SU-DHL-6 (cell line): ENCODE measurements at regions not wholly inside any gene's neighbourhood (a gene's known extent, or its start where the extent isn't known, plus 50 kb on each side); places are given as distances from the start of the nearest gene placed in this dataset.

ENCODE experiments used
- H2AFZ ChIP-seq: fragments of 200-600 bp; sonication (generic); 2 replicates; pipeline ENCODE4 v1.6.1; 2014; ENCODE audit warnings: low read depth, mild to moderate bottlenecking, moderate library complexity, mixed read lengths, antibody characterized with exemption, low read length; ENCODE audit not compliant: severe bottlenecking
- H3F3A ChIP-seq: fragments of 200-600 bp; shearing (Covaris generic); 2 replicates; pipeline ENCODE4 v1.6.0; 2016; ENCODE audit warnings: antibody characterized with exemption, mild to moderate bottlenecking; ENCODE audit not compliant: insufficient read depth
- H3K27ac ChIP-seq: fragments of 200-600 bp; sonication (generic); 2 replicates; pipeline ENCODE4 v1.5.1; 2016; ENCODE audit warnings: low read depth, mild to moderate bottlenecking, low read length, moderate library complexity, mixed read lengths
- H3K27me3 ChIP-seq: fragments of 200-600 bp; sonication (generic), shearing (Covaris generic); 2 replicates; pipeline ENCODE4 v1.6.0; 2014; ENCODE audit warnings: mild to moderate bottlenecking, low read length
- H3K36me3 ChIP-seq: fragments of 200-600 bp; sonication (generic); 2 replicates; pipeline ENCODE4 v1.6.1; 2014; ENCODE audit warnings: mild to moderate bottlenecking, low read length, mixed read lengths
- H3K4me2 ChIP-seq: fragments of 300-600, 200-600 bp; shearing (Covaris generic), sonication (generic); 2 replicates; pipeline ENCODE4 v1.6.0; 2014; ENCODE audit warnings: low read length, low read depth, mild to moderate bottlenecking; ENCODE audit not compliant: poor library complexity, severe bottlenecking
- H3K4me3 ChIP-seq: fragments of 200-600 bp; sonication (generic); 2 replicates; pipeline ENCODE4 v1.5.1; 2014; ENCODE audit warnings: antibody characterized with exemption, low read length, mild to moderate bottlenecking, mixed read lengths; ENCODE audit not compliant: insufficient read depth, poor library complexity, severe bottlenecking
- H3K79me2 ChIP-seq: fragments of 200-600 bp; sonication (generic); 2 replicates; pipeline ENCODE4 v1.6.1; 2014; ENCODE audit warnings: mild to moderate bottlenecking, low read length, moderate library complexity; ENCODE audit not compliant: insufficient read depth
- H3K9ac ChIP-seq: fragments of 200-600 bp; sonication (generic); 2 replicates; pipeline ENCODE4 v1.7.0; 2014; ENCODE audit warnings: mild to moderate bottlenecking, low read length
- H3K9me2 ChIP-seq: fragments of 200-600 bp; sonication (generic); replicated peaks from 2 replicates; pipeline ENCODE4 v1.6.1; 2014; ENCODE audit warnings: low read length; ENCODE audit not compliant: insufficient read depth
- H3K9me3 ChIP-seq: fragments of 200-600 bp; sonication (generic); 2 replicates; pipeline ENCODE4 v1.6.1; 2014; ENCODE audit warnings: low read length, mixed read lengths; ENCODE audit not compliant: insufficient read depth
- H4K20me1 ChIP-seq: fragments of 200-600 bp; sonication (generic); 2 replicates; pipeline ENCODE4 v1.6.1; 2014; ENCODE audit warnings: low read depth, mild to moderate bottlenecking, antibody characterized with exemption, low read length, moderate library complexity, mixed read lengths
- CTCF ChIP-seq: fragments of 200-600 bp; sonication (generic); IDR thresholded peaks from one replicate; pipeline ENCODE4 v1.5.1; 2017; ENCODE audit warnings: antibody characterized with exemption, mild to moderate bottlenecking, low read length, moderate library complexity; ENCODE audit not compliant: insufficient read depth, poor library complexity, severe bottlenecking
- EZH2phosphoT487 ChIP-seq: fragments of 200-600 bp; sonication (generic), shearing (Covaris generic); conservative IDR thresholded peaks from 2 replicates; pipeline ENCODE4 v1.6.1; 2018; ENCODE audit warnings: mild to moderate bottlenecking, antibody characterized with exemption, low read length, moderate library complexity, mixed read lengths

GRCh38 chr2:6412533-6413091, 453.1 kb downstream of the CMPK2 start:
- Histone ChIP-seq H3K9me2 (no peaks in the 10 kb centered on the region), H3F3A (no peaks in the 10 kb centered on the region), H3K36me3 (no peaks in the 10 kb centered on the region), H3K4me3 (no peak overlapping the region), H3K27ac (no peak overlapping the region), H3K9ac (no peak overlapping the region), H4K20me1 (no peaks in the 10 kb centered on the region), H2AFZ (no peak overlapping the region), H3K27me3 (no peaks in the 10 kb centered on the region), H3K79me2 (no peaks in the 10 kb centered on the region), H3K9me3 (no peaks in the 10 kb centered on the region), H3K4me2 (no peak overlapping the region)
- no peak for TF ChIP-seq EZH2phosphoT487
- TF ChIP-seq CTCF: no peak

GRCh38 chr2:6417050-6417449, 448.7 kb downstream of the CMPK2 start:
- TF ChIP-seq EZH2phosphoT487 (no peak), CTCF (no peak)
- no peak overlapping the region for H3K4me3 ChIP-seq
- H3F3A ChIP-seq: no peaks in the 10 kb centered on the region
- no peak overlapping the region for H3K4me2 ChIP-seq
- H3K9me3 ChIP-seq: no peaks in the 10 kb centered on the region
- H3K79me2 ChIP-seq: no peaks in the 10 kb centered on the region
- no peaks in the 10 kb centered on the region for H3K36me3 ChIP-seq
- H3K9me2 ChIP-seq: no peaks in the 10 kb centered on the region
- H3K27me3 ChIP-seq: no peaks in the 10 kb centered on the region
- no peak overlapping the region for H2AFZ ChIP-seq
- no peak overlapping the region for H3K9ac ChIP-seq
- H4K20me1 ChIP-seq: no peaks in the 10 kb centered on the region
- H3K27ac ChIP-seq: no peak overlapping the region

GRCh38 chr2:6418291-6418690, 447.4 kb downstream of the CMPK2 start:
- Histone ChIP-seq H3K4me3 (no peak overlapping the region), H3K27me3 (no peaks in the 10 kb centered on the region), H4K20me1 (no peaks in the 10 kb centered on the region), H3K9ac (no peak overlapping the region), H3F3A (no peaks in the 10 kb centered on the region), H3K9me2 (no peaks in the 10 kb centered on the region), H3K79me2 (no peaks in the 10 kb centered on the region), H3K9me3 (no peaks in the 10 kb centered on the region), H3K27ac (no peak overlapping the region), H2AFZ (no peak overlapping the region), H3K36me3 (no peaks in the 10 kb centered on the region), H3K4me2 (no peak overlapping the region)
- TF ChIP-seq EZH2phosphoT487 (no peak), CTCF (no peak)
